ENCODE measurements at regions not wholly inside any gene's neighbourhood (a gene's known extent, or its start where the extent isn't known, plus 50 kb on each side); places are given as distances from the start of the nearest gene placed in this dataset.
A peak's percentile ranks its signal among the peaks of the same experiment; 100 is the strongest.

DNA sequence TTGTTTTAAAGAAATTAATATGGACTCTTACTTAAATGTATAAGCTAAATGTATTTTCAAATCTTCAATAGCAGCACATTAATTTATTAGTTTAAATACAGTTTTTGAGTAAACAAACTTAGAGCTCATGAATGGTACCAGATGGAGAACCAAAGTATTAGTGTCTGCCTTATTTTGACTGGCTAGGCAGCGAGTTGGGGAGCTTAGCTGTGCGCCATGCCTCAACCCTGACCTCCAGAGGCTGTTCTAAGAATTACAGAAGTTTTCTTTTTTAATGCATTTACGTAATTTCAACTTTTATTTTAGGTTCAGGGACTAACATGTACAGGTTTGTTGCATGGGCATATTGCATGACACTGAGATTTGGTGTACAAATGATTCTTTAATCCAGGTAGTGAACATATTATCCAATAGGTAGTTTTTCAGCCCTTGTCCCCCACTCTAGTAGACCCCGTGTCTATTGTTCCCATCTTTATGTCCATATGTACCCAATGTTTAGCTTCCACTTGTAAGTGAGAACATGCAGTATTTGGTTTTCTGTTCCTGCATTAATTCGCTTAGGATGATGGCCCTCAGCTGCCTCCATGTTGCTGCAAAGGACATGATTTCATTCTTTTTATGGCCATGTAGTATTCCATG is 166.8 kb downstream of the IQUB start:
- in situ Hi-C loops (cut with HindIII; ENCODE audit: low sequenced_read_pairs), result no loop called here
- peak; percentile 5 for DNase-seq (ENCODE audit: low read depth)
- TF ChIP-seq, protein P1, sequence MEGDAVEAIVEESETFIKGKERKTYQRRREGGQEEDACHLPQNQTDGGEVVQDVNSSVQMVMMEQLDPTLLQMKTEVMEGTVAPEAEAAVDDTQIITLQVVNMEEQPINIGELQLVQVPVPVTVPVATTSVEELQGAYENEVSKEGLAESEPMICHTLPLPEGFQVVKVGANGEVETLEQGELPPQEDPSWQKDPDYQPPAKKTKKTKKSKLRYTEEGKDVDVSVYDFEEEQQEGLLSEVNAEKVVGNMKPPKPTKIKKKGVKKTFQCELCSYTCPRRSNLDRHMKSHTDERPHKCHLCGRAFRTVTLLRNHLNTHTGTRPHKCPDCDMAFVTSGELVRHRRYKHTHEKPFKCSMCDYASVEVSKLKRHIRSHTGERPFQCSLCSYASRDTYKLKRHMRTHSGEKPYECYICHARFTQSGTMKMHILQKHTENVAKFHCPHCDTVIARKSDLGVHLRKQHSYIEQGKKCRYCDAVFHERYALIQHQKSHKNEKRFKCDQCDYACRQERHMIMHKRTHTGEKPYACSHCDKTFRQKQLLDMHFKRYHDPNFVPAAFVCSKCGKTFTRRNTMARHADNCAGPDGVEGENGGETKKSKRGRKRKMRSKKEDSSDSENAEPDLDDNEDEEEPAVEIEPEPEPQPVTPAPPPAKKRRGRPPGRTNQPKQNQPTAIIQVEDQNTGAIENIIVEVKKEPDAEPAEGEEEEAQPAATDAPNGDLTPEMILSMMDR (IDR thresholded peaks at IDR 0.05; ENCODE audit: low read depth, low read length, missing control alignments), result peak; percentile 72

GRCh38 chr7:123367031-123367430 is 167.3 kb upstream of the SLC13A1 start:
- TF ChIP-seq, protein P1 (IDR thresholded peaks at IDR 0.05; ENCODE audit: low read depth, low read length, missing control alignments), result no peak
- DNase-seq (ENCODE audit: low read depth), result no peak
- in situ Hi-C loops (cut with HindIII; ENCODE audit: low sequenced_read_pairs), result no loop called here
- H3K4me3 ChIP-seq (ENCODE audit: low read depth, low read length), result no peak overlapping the region

More for the DNA sequence above, 166.8 kb downstream of the IQUB start:
- no peak overlapping the region for H3K4me3 ChIP-seq (ENCODE audit: low read depth, low read length)

GRCh38 chr7:123366626-123367025 is 166.9 kb upstream of the SLC13A1 start:
- DNase-seq (ENCODE audit: low read depth), result no peak
- TF ChIP-seq, protein P1 (IDR thresholded peaks at IDR 0.05; ENCODE audit: low read depth, low read length, missing control alignments), result no peak
- in situ Hi-C loops (cut with HindIII; ENCODE audit: low sequenced_read_pairs), result no loop called here
- no peak overlapping the region for H3K4me3 ChIP-seq (ENCODE audit: low read depth, low read length)

- no peak overlapping the region for H3K4me3 ChIP-seq (ENCODE audit: low read depth, low read length)
- in situ Hi-C loops (cut with HindIII; ENCODE audit: low sequenced_read_pairs), result no loop called here
- DNase-seq (ENCODE audit: low read depth), result no peak
- TF ChIP-seq, protein P1 (IDR thresholded peaks at IDR 0.05; ENCODE audit: low read depth, low read length, missing control alignments), result no peak
Measured at GRCh38 chr7:123360631-123361030, 160.9 kb upstream of the SLC13A1 start.

DNA sequence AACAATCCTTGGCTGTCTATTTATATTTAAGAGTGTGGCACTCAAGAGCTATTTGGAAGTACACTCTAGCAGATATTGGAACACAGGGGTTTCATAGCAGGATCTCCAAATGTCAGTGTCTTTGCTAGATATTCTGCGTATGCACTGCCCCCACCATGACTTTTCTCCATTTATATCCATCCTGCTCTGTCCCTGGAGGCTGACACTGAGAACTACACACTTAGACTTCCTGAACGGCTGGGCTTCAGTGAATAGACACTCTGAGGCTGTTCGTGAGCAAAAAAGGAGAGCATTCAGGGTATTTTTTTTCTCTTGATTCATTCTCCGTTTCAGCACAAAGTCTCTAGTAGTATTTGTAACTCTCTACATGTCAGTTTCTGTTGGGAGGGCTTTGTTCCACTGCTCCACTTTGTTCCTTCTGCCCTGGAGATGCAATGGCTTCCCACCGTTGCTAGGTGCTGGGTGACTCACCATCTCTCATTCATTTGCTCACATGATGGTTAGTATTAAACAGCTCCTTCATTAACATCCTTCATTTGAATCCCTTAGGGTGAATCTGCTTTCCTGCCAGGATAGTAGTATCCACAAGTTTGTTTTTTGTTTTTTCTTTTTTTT is 155.9 kb upstream of the SLC13A1 start:
- in situ Hi-C loops (cut with HindIII; ENCODE audit: low sequenced_read_pairs), result no loop called here
- TF ChIP-seq, protein P1 (IDR thresholded peaks at IDR 0.05; ENCODE audit: low read depth, low read length, missing control alignments), result peak; percentile 46
- no peak overlapping the region for H3K4me3 ChIP-seq (ENCODE audit: low read depth, low read length)
- DNase-seq (ENCODE audit: low read depth), result peak; percentile 8

DNA sequence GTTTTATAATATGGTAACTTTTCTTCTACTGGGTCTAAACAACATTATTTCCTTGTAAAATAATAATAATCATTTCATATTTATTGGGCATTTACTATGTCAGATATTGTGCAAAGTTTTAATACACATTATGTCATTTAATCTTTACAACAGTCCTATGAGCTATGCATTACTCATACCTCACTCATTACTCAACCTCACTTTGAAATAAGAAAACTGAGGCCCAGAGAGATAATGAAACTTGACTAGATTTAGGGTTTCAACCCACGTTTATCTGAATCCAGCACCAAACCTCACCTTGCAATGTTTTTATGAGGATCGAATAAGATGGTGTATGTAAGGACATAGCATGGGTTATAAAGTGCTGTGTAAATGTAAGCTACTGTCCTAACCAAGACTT is 153.2 kb upstream of the SLC13A1 start:
- TF ChIP-seq, protein P1 (IDR thresholded peaks at IDR 0.05; ENCODE audit: low read depth, low read length, missing control alignments), result no peak
- no peak for DNase-seq (ENCODE audit: low read depth)
- in situ Hi-C loops (cut with HindIII; ENCODE audit: low sequenced_read_pairs), result no loop called here
- H3K4me3 ChIP-seq (ENCODE audit: low read depth, low read length), result no peak overlapping the region

All from astrocyte of the cerebellum (primary cell).